Esophagus squamous epithelium (tissue), 4 donors: ENCODE measurements at regions not wholly inside any gene's neighbourhood (a gene's known extent, or its start where the extent isn't known, plus 50 kb on each side); places are given as distances from the start of the nearest gene placed in this dataset.

ENCODE experiments used
- CTCF ChIP-seq, 6 experiments: fragments of 450-650 bp in 4 of 6; fragments of 200-600 bp in 2 of 6; sonication (generic) in 2 of 6; IDR thresholded peaks; one replicate each; pipeline ENCODE4 v1.5.1; 2016 to 2019; ENCODE audit warnings: antibody characterized with exemption in 6 of 6, mild to moderate bottlenecking in 4 of 6, moderate library complexity in 4 of 6
- POLR2A ChIP-seq, 4 donors: fragments of 450-650 bp; IDR thresholded peaks; one replicate each; pipeline ENCODE4 v1.6.1; 2017; ENCODE audit warnings: antibody characterized with exemption in 4 of 4, mild to moderate bottlenecking in 4 of 4, moderate library complexity in 3 of 4

- TF ChIP-seq CTCF (IDR thresholded peaks at IDR 0.05): no peak
- no peak for TF ChIP-seq POLR2A (IDR thresholded peaks at IDR 0.05)
These were observed 293.7 kb upstream of the HDAC4 start for GRCh38 chr2:239694487-239694886.
